Fibroblast of upper back skin (primary cell): ENCODE measurements at regions not wholly inside any gene's neighbourhood (a gene's known extent, or its start where the extent isn't known, plus 50 kb on each side); places are given as distances from the start of the nearest gene placed in this dataset.
"Not testable (repeated sequence)": the region's sequence is repeated elsewhere in the genome, so short reads cannot be mapped to it uniquely, and the experiment has no call there.

Source experiments
- DNase-seq: peaks from one replicate; pipeline ENCODE4 v3.0.0-alpha.2; 2013

- no peak for DNase-seq
Observed at GRCh38 chr16:17983114-17983513, 353.4 kb downstream of the NPIPA8 start.

DNA sequence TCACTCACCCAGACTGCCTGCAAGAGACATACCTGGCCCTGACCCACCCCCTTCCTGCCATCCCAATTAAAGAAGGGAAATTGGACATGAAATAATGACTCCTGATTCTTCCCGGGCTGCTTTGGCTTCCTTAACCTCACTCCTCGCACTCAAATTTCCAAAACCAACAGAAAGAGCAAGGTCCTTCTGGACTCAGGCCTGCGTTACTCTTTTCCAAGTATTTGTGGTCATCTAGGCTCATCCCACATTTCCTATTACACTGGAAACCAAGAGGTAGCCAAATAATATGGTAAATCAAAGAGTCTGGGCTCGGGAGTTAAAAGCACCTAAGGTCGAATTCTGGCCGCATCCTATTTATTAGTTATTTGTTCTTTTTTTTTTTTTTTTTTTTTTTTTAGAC lies 359.3 kb downstream of the NPIPA8 start:
- no peak for DNase-seq

DNA sequence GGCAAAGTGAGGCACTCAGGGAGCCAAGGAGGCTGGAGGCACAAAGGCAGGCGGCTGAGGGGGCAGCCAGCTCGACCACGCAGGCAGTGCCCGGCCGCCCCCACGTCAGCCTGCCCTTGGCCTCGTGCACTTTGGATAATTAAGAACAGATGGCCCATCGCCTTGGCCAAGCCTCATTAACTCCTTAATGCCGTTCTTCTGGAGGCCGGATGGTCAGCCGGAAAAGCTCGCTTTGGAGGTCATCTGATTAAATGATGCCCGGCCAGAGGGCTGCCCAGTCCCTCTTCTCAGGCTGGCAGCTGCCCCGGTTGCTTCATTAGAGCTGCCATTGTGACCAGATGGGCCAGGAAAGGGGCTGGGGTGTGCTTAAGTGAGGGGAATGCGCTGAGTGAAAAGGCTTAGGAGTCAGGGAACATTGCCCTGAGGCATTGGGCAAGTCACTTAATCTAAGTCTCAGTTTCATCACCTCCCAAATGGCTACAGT lies 364.0 kb downstream of the NPIPA8 start:
- no peak for DNase-seq

GRCh38 chr16:17970816-17971331 lies 365.7 kb downstream of the NPIPA8 start:
- DNase-seq, result peak; percentile 36

GRCh38 chr16:17970157-17970765 lies 366.3 kb downstream of the NPIPA8 start:
- DNase-seq, result no peak

- DNase-seq, result peak; percentile 17
Observed at GRCh38 chr16:17965133-17965900, 371.2 kb downstream of the NPIPA8 start.

GRCh38 chr16:17964196-17964595 lies 372.3 kb downstream of the NPIPA8 start:
- no peak for DNase-seq

DNA sequence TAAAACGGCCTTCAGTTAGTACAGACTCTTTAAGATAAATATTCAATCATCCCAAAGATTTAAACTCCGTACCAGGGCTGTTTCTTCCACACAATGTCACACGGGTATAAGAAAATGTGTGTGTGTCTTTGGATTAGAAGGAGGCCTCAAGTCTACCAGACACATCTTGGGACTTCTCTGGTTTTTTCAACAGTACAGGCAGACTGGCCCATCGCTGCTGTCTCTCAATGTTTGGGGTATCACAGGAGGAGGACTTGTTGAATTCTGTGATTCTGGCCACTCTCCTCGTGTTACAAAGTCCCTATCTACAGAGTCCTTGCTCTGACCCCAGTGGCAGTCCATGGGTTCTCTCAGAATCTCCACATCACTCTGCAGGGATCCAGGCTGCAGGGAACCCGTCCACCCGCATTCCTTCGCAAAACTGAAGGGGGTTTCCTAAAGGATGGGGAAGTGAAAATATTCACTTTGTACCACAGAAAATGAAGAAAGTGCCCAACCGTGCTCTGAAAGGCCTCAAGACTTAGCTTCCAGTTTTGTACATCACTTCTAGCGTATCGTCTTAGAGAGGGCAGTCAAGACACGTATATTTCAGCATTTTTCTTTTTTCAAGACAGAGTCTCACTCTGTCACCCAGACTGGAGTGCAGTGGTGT lies 373.2 kb downstream of the NPIPA8 start:
- DNase-seq, result no peak

DNA sequence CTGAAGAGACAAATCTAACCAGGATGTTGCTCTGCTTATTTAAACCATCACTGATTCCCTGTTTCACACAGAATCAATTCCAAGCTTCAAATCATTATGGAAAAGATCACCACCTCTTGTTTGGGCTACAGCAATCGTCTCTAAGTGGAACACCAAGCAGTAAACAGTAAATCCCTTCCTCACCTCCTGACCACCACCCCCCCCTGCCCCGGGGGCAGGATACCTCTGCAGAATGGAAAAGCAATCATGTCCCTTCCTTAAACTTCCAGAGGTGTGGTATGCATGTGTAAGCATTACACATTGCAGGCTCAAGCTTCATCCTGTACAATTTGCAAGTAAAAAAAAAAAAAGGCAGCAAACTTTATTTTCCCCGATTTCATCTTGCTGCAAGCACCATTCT lies 373.8 kb downstream of the NPIPA8 start:
- DNase-seq, result no peak

- DNase-seq, result not testable (repeated sequence)
Observed at GRCh38 chr16:17961822-17962221, 374.7 kb downstream of the NPIPA8 start.

GRCh38 chr16:17951378-17951777 lies 385.2 kb downstream of the NPIPA8 start:
- DNase-seq, result peak; percentile 62

- no peak for DNase-seq
Observed at GRCh38 chr16:17949982-17950250, 386.6 kb downstream of the NPIPA8 start.

GRCh38 chr16:17949141-17949981 lies 387.2 kb downstream of the NPIPA8 start:
- DNase-seq, result no peak

GRCh38 chr16:17947637-17948036 lies 388.9 kb downstream of the NPIPA8 start:
- no peak for DNase-seq

DNA sequence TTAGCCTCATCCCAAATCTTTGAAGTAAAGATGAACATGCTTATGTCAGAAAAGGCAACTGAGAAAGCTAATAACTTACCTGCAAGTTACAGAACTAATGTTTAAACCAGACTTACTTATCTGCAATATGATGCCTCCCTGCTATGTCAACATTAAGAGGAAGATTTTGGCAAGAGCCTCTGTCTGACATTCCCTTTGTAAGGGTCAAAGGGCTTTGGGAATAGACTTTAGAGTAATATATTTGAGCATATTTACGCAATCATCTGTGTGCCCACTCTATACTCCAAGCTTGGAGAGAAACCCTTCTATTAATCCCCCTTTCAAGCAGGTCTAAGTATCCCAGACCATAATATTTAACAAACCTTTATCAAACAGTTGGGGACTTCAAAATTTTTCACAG lies 389.4 kb downstream of the NPIPA8 start:
- no peak for DNase-seq

DNA sequence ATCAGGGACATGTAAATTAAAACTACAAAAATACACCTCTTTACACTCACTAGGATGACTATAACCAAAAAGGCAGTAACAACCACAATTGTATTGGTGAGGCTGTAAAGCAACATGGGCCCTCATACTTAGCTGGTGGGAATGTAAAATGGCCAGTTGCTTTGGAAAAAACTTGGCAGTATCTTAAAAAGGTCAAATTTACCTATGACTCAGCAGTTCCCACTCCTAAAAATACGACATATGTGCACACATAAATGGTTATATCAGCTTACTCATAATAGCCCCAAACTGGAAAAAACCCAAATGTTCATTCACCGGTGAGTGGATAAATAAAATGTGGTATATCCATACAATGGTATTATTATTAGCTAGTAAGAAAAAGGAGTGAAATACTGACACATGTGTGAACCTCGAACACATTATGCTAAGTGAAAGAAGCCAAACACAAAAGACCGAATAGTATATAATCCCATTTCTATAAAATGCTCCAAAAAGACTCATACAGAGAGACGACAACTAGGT lies 391.4 kb downstream of the NPIPA8 start:
- peak; percentile 68 for DNase-seq

GRCh38 chr16:17944345-17944744 lies 392.2 kb downstream of the NPIPA8 start:
- DNase-seq, result peak; percentile 40

DNA sequence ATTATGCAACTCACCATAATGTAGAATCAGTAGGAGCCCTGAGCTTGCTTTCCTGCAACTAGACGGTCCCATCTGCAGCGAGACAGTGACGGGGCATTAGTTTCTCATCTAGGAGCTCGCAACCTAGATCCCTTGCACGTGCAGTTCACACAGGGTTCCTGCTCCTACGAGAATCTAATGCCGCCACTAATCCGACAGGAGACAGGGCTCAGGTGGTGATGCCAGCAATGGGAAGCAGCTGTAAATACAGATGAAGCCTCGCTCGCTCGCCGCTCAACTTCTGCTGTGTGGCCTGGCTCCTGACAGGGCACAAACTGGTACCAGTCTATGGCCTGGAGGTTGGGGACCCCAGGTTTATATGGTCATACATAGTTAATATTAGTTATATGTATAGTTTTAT lies 394.5 kb downstream of the NPIPA8 start:
- DNase-seq, result no peak

- no peak for DNase-seq
Observed at GRCh38 chr16:17940584-17941364, 395.8 kb downstream of the NPIPA8 start.

DNA sequence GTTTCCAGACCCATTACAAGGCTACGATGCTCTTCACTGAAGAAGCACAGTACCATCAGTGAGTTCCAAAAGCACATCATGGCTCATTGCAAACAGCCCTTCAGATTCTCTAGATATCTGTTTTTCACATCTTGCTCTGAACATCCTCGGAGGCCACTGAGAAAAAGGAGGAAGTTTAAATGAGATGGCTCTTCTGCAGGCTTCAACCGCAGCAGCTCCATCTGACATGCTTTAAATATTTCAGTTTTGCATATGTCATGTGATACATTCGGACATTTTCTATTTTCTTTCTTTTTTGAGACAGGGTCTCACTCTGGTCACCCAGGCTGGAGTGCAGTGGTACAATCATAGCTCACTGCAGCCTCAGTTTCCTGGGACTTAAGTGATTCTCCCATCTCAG lies 396.8 kb downstream of the NPIPA8 start:
- DNase-seq, result no peak

- DNase-seq, result no peak
Observed at GRCh38 chr16:17939122-17939536, 397.4 kb downstream of the NPIPA8 start.

- DNase-seq, result no peak
Observed at GRCh38 chr16:17938546-17938945, 398.0 kb downstream of the NPIPA8 start.
